Embryonic facial prominence (tissue), 1 donor: ENCODE measurements at regions not wholly inside any gene's neighbourhood (a gene's known extent, or its start where the extent isn't known, plus 50 kb on each side); places are given as distances from the start of the nearest gene placed in this dataset.
"Not testable (repeated sequence)": the region's sequence is repeated elsewhere in the genome, so short reads cannot be mapped to it uniquely, and the experiment has no call there.

Experiments
- DNase-seq: peaks from one replicate; pipeline ENCODE4 v3.0.0-alpha.2; 2016; ENCODE audit errors: extremely low spot score

- DNase-seq: no peak
Measured at GRCh38 chr3:118239253-118239652, 795.4 kb downstream of the IGSF11 start.

- DNase-seq: no peak
Measured at GRCh38 chr3:118244761-118245160, 789.9 kb downstream of the IGSF11 start.

- DNase-seq: no peak
Measured at GRCh38 chr3:118245312-118245711, 789.3 kb downstream of the IGSF11 start.

GRCh38 chr3:118258850-118259249, 775.8 kb downstream of the IGSF11 start:
- DNase-seq: not testable (repeated sequence)

GRCh38 chr3:118262800-118263402, 771.7 kb downstream of the IGSF11 start:
- no peak for DNase-seq

GRCh38 chr3:118267588-118267987, 767.1 kb downstream of the IGSF11 start:
- DNase-seq: no peak

- DNase-seq: no peak
Measured at GRCh38 chr3:118269537-118270125, 765.0 kb downstream of the IGSF11 start.

GRCh38 chr3:118272991-118273390, 761.7 kb downstream of the IGSF11 start:
- DNase-seq: no peak

GRCh38 chr3:118277814-118278213, 756.8 kb downstream of the IGSF11 start:
- DNase-seq: no peak

- DNase-seq: no peak
Measured at GRCh38 chr3:118292841-118293240, 741.8 kb downstream of the IGSF11 start.

GRCh38 chr3:118298133-118298532, 736.5 kb downstream of the IGSF11 start:
- DNase-seq: no peak

- no peak for DNase-seq
Measured at GRCh38 chr3:118304557-118304956, 730.1 kb downstream of the IGSF11 start.

GRCh38 chr3:118332699-118333098, 701.9 kb downstream of the IGSF11 start:
- DNase-seq: no peak

GRCh38 chr3:118337649-118338048, 697.0 kb downstream of the IGSF11 start:
- DNase-seq: no peak

- DNase-seq: no peak
Measured at GRCh38 chr3:118347396-118348168, 687.1 kb downstream of the IGSF11 start.

- DNase-seq: no peak
Measured at GRCh38 chr3:118348169-118348557, 686.5 kb downstream of the IGSF11 start.

- no peak for DNase-seq
Measured at GRCh38 chr3:118354556-118354955, 680.1 kb downstream of the IGSF11 start.

- DNase-seq: no peak
Measured at GRCh38 chr3:118369892-118370491, 664.7 kb downstream of the IGSF11 start.

- DNase-seq: no peak
Measured at GRCh38 chr3:118380576-118380975, 654.1 kb downstream of the IGSF11 start.

- no peak for DNase-seq
Measured at GRCh38 chr3:118396491-118396890, 638.2 kb downstream of the IGSF11 start.

GRCh38 chr3:118400086-118400485, 634.6 kb downstream of the IGSF11 start:
- DNase-seq: no peak

- no peak for DNase-seq
Measured at GRCh38 chr3:118400886-118401285, 633.8 kb downstream of the IGSF11 start.

GRCh38 chr3:118401887-118402286, 632.8 kb downstream of the IGSF11 start:
- no peak for DNase-seq
